Left lung (tissue), 4 donors: ENCODE measurements at regions not wholly inside any gene's neighbourhood (a gene's known extent, or its start where the extent isn't known, plus 50 kb on each side); places are given as distances from the start of the nearest gene placed in this dataset.
"Not testable (repeated sequence)": the region's sequence is repeated elsewhere in the genome, so short reads cannot be mapped to it uniquely, and the experiment has no call there.

Source experiments
- ATAC-seq: fragments of 200-7000 bp; cut with Tn5 transposase; one replicate; pipeline ENCODE4 v1.9.1; 2020; ENCODE audit warnings: moderate library complexity
- DNase-seq, 4 donors: peaks; one replicate each; pipeline ENCODE4 v3.0.0-alpha.2; 2013 to 2020
- H3K27ac ChIP-seq, 2 donors: fragments of 200-600 bp; sonication (generic) in 1 of 2; one replicate each; pipeline versions ENCODE4 v1.5.0 to v1.8.0; 2020 to 2021
- H3K27me3 ChIP-seq, 2 donors: fragments of 200-600 bp; sonication (generic) in 1 of 2; one replicate each; pipeline versions ENCODE4 v1.5.0 to v1.8.0; 2020 to 2021
- H3K36me3 ChIP-seq, 2 donors: fragments of 200-600 bp; sonication (generic) in 1 of 2; one replicate each; pipeline versions ENCODE4 v1.5.0 to v1.8.0; 2020 to 2021
- H3K4me1 ChIP-seq, 2 donors: fragments of 200-600 bp; one replicate each; pipeline ENCODE4 v1.8.0; 2021
- H3K4me3 ChIP-seq, 2 donors: fragments of 200-600 bp; sonication (generic) in 1 of 2; one replicate each; pipeline versions ENCODE4 v1.5.0 to v1.8.0; 2020 to 2021; ENCODE audit warnings: mild to moderate bottlenecking in 1 of 2
- H3K9me3 ChIP-seq, 2 donors: fragments of 200-600 bp; sonication (generic) in 1 of 2; one replicate each; pipeline versions ENCODE4 v1.5.0 to v1.8.0; 2020 to 2021
- CTCF ChIP-seq, 2 donors: fragments of 200-600 bp; sonication (generic) in 1 of 2; IDR thresholded peaks; one replicate each; pipeline versions ENCODE4 v1.5.0 to v1.8.0; 2021; ENCODE audit warnings: antibody characterized with exemption in 2 of 2
- intact Hi-C, 2 donors: fragments of 100-400 bp; cut with DNase I; formaldehyde crosslinking; loops; one replicate each; pipeline versions ENCODE4 v1.11.2 to v1.14.2; 2022
- donor health status: DM: no; HTN: yes; CAD: no.
- donor health status: DM: no; HTN: no; CAD: no.

GRCh38 chr6:19609972-19610641, 227.1 kb upstream of the ID4 start:
- DNase-seq = no peak
- H3K4me1 ChIP-seq = no peaks in the 10 kb centered on the region
- H3K4me3 ChIP-seq = no peak overlapping the region
- H3K36me3 ChIP-seq = no peaks in the 10 kb centered on the region
- ATAC-seq = no peak
- H3K27ac ChIP-seq = no peak overlapping the region
- no peaks in the 10 kb centered on the region for H3K27me3 ChIP-seq
- intact Hi-C loops = no loop called here
- TF ChIP-seq CTCF (IDR thresholded peaks at IDR 0.05) = no peak
- peaks cover 0 to 8% of the 10 kb centered on the region in 2 donors for H3K9me3 ChIP-seq

- ATAC-seq, H3K4me3 ChIP-seq, intact Hi-C loops, H3K27me3 ChIP-seq, H3K36me3 ChIP-seq, DNase-seq, H3K4me1 ChIP-seq, H3K27ac ChIP-seq: not testable (repeated sequence)
- H3K9me3 ChIP-seq = peaks cover 0 to 24% of the 10 kb centered on the region in 2 donors
Observed at GRCh38 chr6:19612672-19613466, 224.3 kb upstream of the ID4 start.

GRCh38 chr6:19613678-19614077, 223.5 kb upstream of the ID4 start:
- no peak overlapping the region for H3K4me3 ChIP-seq
- H3K27ac ChIP-seq = no peak overlapping the region
- H3K9me3 ChIP-seq = peaks cover 0 to 24% of the 10 kb centered on the region in 2 donors
- H3K4me1 ChIP-seq = no peaks in the 10 kb centered on the region
- intact Hi-C loops = no loop called here
- TF ChIP-seq CTCF (IDR thresholded peaks at IDR 0.05) = no peak
- DNase-seq = no peak
- no peak for ATAC-seq
- no peaks in the 10 kb centered on the region for H3K36me3 ChIP-seq
- no peaks in the 10 kb centered on the region for H3K27me3 ChIP-seq

GRCh38 chr6:19616022-19616421, 221.1 kb upstream of the ID4 start:
- no peaks in the 10 kb centered on the region for H3K4me1 ChIP-seq
- peaks cover 0 to 30% of the 10 kb centered on the region in 2 donors for H3K9me3 ChIP-seq
- no peak for TF ChIP-seq CTCF (IDR thresholded peaks at IDR 0.05)
- no peaks in the 10 kb centered on the region for H3K36me3 ChIP-seq
- no peak overlapping the region for H3K27ac ChIP-seq
- no peak overlapping the region for H3K4me3 ChIP-seq
- no peaks in the 10 kb centered on the region for H3K27me3 ChIP-seq
- DNase-seq (no peak), ATAC-seq (no peak)
- intact Hi-C loops = no loop called here

GRCh38 chr6:19632230-19632629, 204.9 kb upstream of the ID4 start:
- ATAC-seq (no peak), DNase-seq (no peak)
- TF ChIP-seq CTCF (IDR thresholded peaks at IDR 0.05) = no peak
- H3K36me3 ChIP-seq = no peaks in the 10 kb centered on the region
- intact Hi-C loops = no loop called here
- no peaks in the 10 kb centered on the region for H3K4me1 ChIP-seq
- H3K4me3 ChIP-seq = no peak overlapping the region
- H3K9me3 ChIP-seq = no peaks in the 10 kb centered on the region
- H3K27ac ChIP-seq = no peak overlapping the region
- H3K27me3 ChIP-seq = no peaks in the 10 kb centered on the region
